Liver (tissue), 3 donors: ENCODE measurements at regions not wholly inside any gene's neighbourhood (a gene's known extent, or its start where the extent isn't known, plus 50 kb on each side); places are given as distances from the start of the nearest gene placed in this dataset.

Experiments used
- GABPA ChIP-seq, 2 donors: IDR thresholded peaks in 1 of 2; conservative IDR thresholded peaks in 1 of 2; 2 replicates each; pipeline ENCODE4 v1.6.1; 2016; ENCODE audit warnings: antibody characterized with exemption in 2 of 2, mild to moderate bottlenecking in 1 of 2, moderate library complexity in 1 of 2
- JUND ChIP-seq, 2 donors: IDR thresholded peaks; 2 replicates each; pipeline ENCODE4 v1.6.1; 2016; ENCODE audit warnings: antibody characterized with exemption in 2 of 2
- TF ChIP-seq, protein P1 (sequence below): fragments of 150-350 bp; IDR thresholded peaks from 2 replicates; pipeline ENCODE4 v1.5.1; 2017; ENCODE audit warnings: improper control_type of control experiment, low read depth, low read length; ENCODE audit not compliant: missing input control
- TF ChIP-seq, protein P2 (sequence below): IDR thresholded peaks from 2 replicates; pipeline ENCODE4 v1.6.1; 2016; ENCODE audit warnings: antibody characterized with exemption, mild to moderate bottlenecking
- donor health status: healthy.
- donor health status: healthy.

DNA sequence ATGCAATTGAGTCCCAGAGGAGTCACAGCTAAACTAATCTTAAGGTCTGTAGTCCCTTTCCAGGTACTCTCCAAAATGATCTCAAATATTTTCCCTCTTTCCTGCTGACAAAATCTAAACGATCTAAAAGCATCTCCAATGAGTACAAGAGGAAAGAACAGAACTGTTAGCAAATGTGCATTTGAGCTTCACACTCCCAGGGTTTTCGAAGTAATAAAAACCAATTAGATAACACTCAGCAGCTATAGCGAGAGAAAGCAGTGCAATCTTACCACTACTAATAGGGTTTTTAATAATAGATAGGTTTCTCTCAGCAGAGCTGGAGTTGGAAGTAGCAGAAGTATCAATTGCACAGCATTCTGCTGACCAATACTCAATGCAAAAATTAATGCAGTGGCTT lies 995.4 kb downstream of the TUSC7 start:
- no peak for TF ChIP-seq GABPA (IDR thresholded peaks at IDR 0.05 in 1 of 2, conservative IDR thresholded peaks at IDR 0.05 in 1 of 2)
- TF ChIP-seq, protein P1, sequence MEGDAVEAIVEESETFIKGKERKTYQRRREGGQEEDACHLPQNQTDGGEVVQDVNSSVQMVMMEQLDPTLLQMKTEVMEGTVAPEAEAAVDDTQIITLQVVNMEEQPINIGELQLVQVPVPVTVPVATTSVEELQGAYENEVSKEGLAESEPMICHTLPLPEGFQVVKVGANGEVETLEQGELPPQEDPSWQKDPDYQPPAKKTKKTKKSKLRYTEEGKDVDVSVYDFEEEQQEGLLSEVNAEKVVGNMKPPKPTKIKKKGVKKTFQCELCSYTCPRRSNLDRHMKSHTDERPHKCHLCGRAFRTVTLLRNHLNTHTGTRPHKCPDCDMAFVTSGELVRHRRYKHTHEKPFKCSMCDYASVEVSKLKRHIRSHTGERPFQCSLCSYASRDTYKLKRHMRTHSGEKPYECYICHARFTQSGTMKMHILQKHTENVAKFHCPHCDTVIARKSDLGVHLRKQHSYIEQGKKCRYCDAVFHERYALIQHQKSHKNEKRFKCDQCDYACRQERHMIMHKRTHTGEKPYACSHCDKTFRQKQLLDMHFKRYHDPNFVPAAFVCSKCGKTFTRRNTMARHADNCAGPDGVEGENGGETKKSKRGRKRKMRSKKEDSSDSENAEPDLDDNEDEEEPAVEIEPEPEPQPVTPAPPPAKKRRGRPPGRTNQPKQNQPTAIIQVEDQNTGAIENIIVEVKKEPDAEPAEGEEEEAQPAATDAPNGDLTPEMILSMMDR: no peak
- TF ChIP-seq, protein P2, sequence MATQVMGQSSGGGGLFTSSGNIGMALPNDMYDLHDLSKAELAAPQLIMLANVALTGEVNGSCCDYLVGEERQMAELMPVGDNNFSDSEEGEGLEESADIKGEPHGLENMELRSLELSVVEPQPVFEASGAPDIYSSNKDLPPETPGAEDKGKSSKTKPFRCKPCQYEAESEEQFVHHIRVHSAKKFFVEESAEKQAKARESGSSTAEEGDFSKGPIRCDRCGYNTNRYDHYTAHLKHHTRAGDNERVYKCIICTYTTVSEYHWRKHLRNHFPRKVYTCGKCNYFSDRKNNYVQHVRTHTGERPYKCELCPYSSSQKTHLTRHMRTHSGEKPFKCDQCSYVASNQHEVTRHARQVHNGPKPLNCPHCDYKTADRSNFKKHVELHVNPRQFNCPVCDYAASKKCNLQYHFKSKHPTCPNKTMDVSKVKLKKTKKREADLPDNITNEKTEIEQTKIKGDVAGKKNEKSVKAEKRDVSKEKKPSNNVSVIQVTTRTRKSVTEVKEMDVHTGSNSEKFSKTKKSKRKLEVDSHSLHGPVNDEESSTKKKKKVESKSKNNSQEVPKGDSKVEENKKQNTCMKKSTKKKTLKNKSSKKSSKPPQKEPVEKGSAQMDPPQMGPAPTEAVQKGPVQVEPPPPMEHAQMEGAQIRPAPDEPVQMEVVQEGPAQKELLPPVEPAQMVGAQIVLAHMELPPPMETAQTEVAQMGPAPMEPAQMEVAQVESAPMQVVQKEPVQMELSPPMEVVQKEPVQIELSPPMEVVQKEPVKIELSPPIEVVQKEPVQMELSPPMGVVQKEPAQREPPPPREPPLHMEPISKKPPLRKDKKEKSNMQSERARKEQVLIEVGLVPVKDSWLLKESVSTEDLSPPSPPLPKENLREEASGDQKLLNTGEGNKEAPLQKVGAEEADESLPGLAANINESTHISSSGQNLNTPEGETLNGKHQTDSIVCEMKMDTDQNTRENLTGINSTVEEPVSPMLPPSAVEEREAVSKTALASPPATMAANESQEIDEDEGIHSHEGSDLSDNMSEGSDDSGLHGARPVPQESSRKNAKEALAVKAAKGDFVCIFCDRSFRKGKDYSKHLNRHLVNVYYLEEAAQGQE: no peak
- no peak for TF ChIP-seq JUND (IDR thresholded peaks at IDR 0.05)
